Liver (tissue), 8 donors: ENCODE measurements at regions not wholly inside any gene's neighbourhood (a gene's known extent, or its start where the extent isn't known, plus 50 kb on each side); places are given as distances from the start of the nearest gene placed in this dataset.

ENCODE experiments used
- DNase-seq: peaks from one replicate; pipeline ENCODE4 v3.0.0-alpha.2; 2017; ENCODE audit warnings: low spot score
- H3K27ac ChIP-seq, 2 donors: one replicate each; pipeline ENCODE4 v1.7.0; 2013; ENCODE audit warnings: inconsistent platforms in 2 of 2, low read length in 2 of 2, control low read depth in 1 of 2, low read depth in 1 of 2, mild to moderate bottlenecking in 1 of 2
- H3K27me3 ChIP-seq, 4 donors: one replicate each; pipeline versions ENCODE4 v1.6.1 to v1.7.0; 2013; ENCODE audit warnings: low read length in 3 of 4, inconsistent platforms in 1 of 4, mild to moderate bottlenecking in 1 of 4, moderate library complexity in 1 of 4; ENCODE audit not compliant: control insufficient read depth in 4 of 4, insufficient read depth in 4 of 4
- H3K36me3 ChIP-seq, 4 donors: one replicate each; pipeline versions ENCODE4 v1.6.1 to v1.7.0; 2013; ENCODE audit warnings: low read length in 3 of 4, mild to moderate bottlenecking in 3 of 4, low read depth in 1 of 4, moderate library complexity in 1 of 4; ENCODE audit not compliant: control insufficient read depth in 4 of 4, insufficient read depth in 3 of 4
- H3K4me1 ChIP-seq, 4 donors: one replicate each; pipeline versions ENCODE4 v1.6.1 to v1.7.0; 2013; ENCODE audit warnings: low read length in 3 of 4, mild to moderate bottlenecking in 3 of 4, moderate library complexity in 1 of 4; ENCODE audit not compliant: control insufficient read depth in 4 of 4, insufficient read depth in 4 of 4
- H3K4me3 ChIP-seq, 3 donors: one replicate each; pipeline versions ENCODE4 v1.6.1 to v1.7.0; 2013; ENCODE audit warnings: low read length in 3 of 3, control low read depth in 1 of 3, low read depth in 1 of 3, mild to moderate bottlenecking in 1 of 3
- H3K9ac ChIP-seq, 2 donors: one replicate each; pipeline ENCODE4 v1.7.0; 2013; ENCODE audit warnings: low read length in 2 of 2, mild to moderate bottlenecking in 2 of 2, moderate library complexity in 2 of 2, control low read depth in 1 of 2, low read depth in 1 of 2
- H3K9me3 ChIP-seq, 4 donors: one replicate each; pipeline versions ENCODE4 v1.6.1 to v1.7.0; 2013; ENCODE audit warnings: low read length in 3 of 4; ENCODE audit not compliant: control insufficient read depth in 4 of 4
- EGR1 ChIP-seq, 2 donors: IDR thresholded peaks; 2 replicates each; pipeline ENCODE4 v1.6.1; 2016 to 2018; ENCODE audit warnings: antibody characterized with exemption in 2 of 2, low read depth in 2 of 2
- FOXA1 ChIP-seq: IDR thresholded peaks from 2 replicates; pipeline ENCODE4 v1.6.1; 2016; ENCODE audit warnings: antibody characterized with exemption
- FOXA2 ChIP-seq: IDR thresholded peaks from 2 replicates; pipeline ENCODE4 v1.6.1; 2016; ENCODE audit warnings: antibody characterized with exemption
- GABPA ChIP-seq, 2 donors: IDR thresholded peaks in 1 of 2; conservative IDR thresholded peaks in 1 of 2; 2 replicates each; pipeline ENCODE4 v1.6.1; 2016; ENCODE audit warnings: antibody characterized with exemption in 2 of 2, mild to moderate bottlenecking in 1 of 2, moderate library complexity in 1 of 2
- HNF4A ChIP-seq, 2 donors: conservative IDR thresholded peaks; 2 replicates each; pipeline ENCODE4 v1.6.1; 2016; ENCODE audit warnings: antibody characterized with exemption in 2 of 2, mild to moderate bottlenecking in 2 of 2
- HNF4G ChIP-seq: IDR thresholded peaks from 2 replicates; pipeline ENCODE4 v1.6.1; 2016; ENCODE audit warnings: antibody characterized with exemption
- JUND ChIP-seq, 2 donors: IDR thresholded peaks; 2 replicates each; pipeline ENCODE4 v1.6.1; 2016; ENCODE audit warnings: antibody characterized with exemption in 2 of 2
- NR2F2 ChIP-seq: IDR thresholded peaks from 2 replicates; pipeline ENCODE4 v1.6.1; 2016; ENCODE audit warnings: antibody characterized with exemption
- RAD21 ChIP-seq, 2 donors: IDR thresholded peaks; 2 replicates each; pipeline ENCODE4 v1.6.1; 2016; ENCODE audit warnings: antibody characterized with exemption in 2 of 2, mild to moderate bottlenecking in 2 of 2
- REST ChIP-seq: IDR thresholded peaks from 2 replicates; pipeline ENCODE4 v1.6.1; 2016; ENCODE audit warnings: antibody characterized with exemption, mild to moderate bottlenecking
- RXRA ChIP-seq, 2 donors: IDR thresholded peaks; 2 replicates each; pipeline ENCODE4 v1.6.1; 2017 to 2018; ENCODE audit warnings: antibody characterized with exemption in 2 of 2, mild to moderate bottlenecking in 1 of 2
- SP1 ChIP-seq: IDR thresholded peaks from 2 replicates; pipeline ENCODE4 v1.6.1; 2018; ENCODE audit warnings: antibody characterized with exemption, mild to moderate bottlenecking
- TAF1 ChIP-seq: conservative IDR thresholded peaks from 2 replicates; pipeline ENCODE4 v1.6.1; 2016; ENCODE audit warnings: antibody characterized with exemption, mild to moderate bottlenecking
- YY1 ChIP-seq: IDR thresholded peaks from 2 replicates; pipeline ENCODE4 v1.6.1; 2016; ENCODE audit warnings: antibody characterized with exemption, mild to moderate bottlenecking
- ZBTB33 ChIP-seq: IDR thresholded peaks from 2 replicates; pipeline ENCODE4 v1.6.1; 2016; ENCODE audit warnings: antibody characterized with exemption
- WGBS: extraction: QIAGEN DNeasy Blood & Tissue Kit; methylation state at CpG from one replicate; pipeline ENCODE4 v1.1.7; 2013; 5-methylcytosine and 5-hydroxymethylcytosine counted together
- TF ChIP-seq, protein P1 (sequence below): fragments of 150-350 bp; IDR thresholded peaks from 2 replicates; pipeline ENCODE4 v1.5.1; 2017; ENCODE audit warnings: improper control_type of control experiment, low read depth, low read length; ENCODE audit not compliant: missing input control
- TF ChIP-seq, protein P2 (sequence below): IDR thresholded peaks from 2 replicates; pipeline ENCODE4 v1.6.1; 2016; ENCODE audit warnings: antibody characterized with exemption
- TF ChIP-seq, protein P3 (sequence below): IDR thresholded peaks from 2 replicates; pipeline ENCODE4 v1.6.1; 2016; ENCODE audit warnings: antibody characterized with exemption
- donor health status: healthy.
- donor health status: healthy.
- donor health status: healthy.
- donor health status: healthy.
- donor health status: healthy.

DNA sequence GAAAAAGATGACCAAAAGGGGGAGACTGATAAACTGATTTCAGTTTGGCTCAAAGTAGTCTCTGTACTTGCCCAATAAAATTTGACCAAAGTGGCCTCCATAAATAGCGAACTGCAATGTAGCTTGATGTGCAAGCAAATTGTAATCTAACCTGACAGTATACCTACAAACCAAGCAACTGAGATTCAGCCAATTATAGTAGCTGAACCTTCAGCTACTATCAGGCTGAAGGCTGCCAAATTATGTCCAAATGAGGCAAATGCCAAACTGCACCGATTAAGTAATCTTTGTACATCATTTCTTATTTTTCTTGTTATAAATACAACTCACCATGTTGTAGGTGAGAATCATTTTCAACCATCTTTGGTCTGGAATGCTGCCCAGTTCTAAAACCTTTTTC, 390.6 kb downstream of the CDH9 start:
- DNase-seq, result no peak
- Histone ChIP-seq H3K4me1 (no peaks in the 10 kb centered on the region), H3K9ac (no peak overlapping the region), H3K9me3 (peaks cover 0 to 4% (median 0%) of the 10 kb centered on the region in 4 donors), H3K27ac (no peak overlapping the region), H3K27me3 (no peaks in the 10 kb centered on the region), H3K36me3 (no peaks in the 10 kb centered on the region), H3K4me3 (no peak overlapping the region)
- no peak for TF ChIP-seq HNF4G
- TF ChIP-seq REST, result no peak
- TF ChIP-seq, protein P1, sequence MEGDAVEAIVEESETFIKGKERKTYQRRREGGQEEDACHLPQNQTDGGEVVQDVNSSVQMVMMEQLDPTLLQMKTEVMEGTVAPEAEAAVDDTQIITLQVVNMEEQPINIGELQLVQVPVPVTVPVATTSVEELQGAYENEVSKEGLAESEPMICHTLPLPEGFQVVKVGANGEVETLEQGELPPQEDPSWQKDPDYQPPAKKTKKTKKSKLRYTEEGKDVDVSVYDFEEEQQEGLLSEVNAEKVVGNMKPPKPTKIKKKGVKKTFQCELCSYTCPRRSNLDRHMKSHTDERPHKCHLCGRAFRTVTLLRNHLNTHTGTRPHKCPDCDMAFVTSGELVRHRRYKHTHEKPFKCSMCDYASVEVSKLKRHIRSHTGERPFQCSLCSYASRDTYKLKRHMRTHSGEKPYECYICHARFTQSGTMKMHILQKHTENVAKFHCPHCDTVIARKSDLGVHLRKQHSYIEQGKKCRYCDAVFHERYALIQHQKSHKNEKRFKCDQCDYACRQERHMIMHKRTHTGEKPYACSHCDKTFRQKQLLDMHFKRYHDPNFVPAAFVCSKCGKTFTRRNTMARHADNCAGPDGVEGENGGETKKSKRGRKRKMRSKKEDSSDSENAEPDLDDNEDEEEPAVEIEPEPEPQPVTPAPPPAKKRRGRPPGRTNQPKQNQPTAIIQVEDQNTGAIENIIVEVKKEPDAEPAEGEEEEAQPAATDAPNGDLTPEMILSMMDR, result no peak
- TF ChIP-seq FOXA2, result no peak
- TF ChIP-seq, protein P2, sequence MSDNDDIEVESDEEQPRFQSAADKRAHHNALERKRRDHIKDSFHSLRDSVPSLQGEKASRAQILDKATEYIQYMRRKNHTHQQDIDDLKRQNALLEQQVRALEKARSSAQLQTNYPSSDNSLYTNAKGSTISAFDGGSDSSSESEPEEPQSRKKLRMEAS, result no peak
- no peak for TF ChIP-seq SP1
- TF ChIP-seq ZBTB33, result no peak
- no peak for TF ChIP-seq YY1
- TF ChIP-seq EGR1 (IDR thresholded peaks at IDR 0.05; ENCODE audit: low read depth in 2 of 2), result no peak
- TF ChIP-seq, protein P3, sequence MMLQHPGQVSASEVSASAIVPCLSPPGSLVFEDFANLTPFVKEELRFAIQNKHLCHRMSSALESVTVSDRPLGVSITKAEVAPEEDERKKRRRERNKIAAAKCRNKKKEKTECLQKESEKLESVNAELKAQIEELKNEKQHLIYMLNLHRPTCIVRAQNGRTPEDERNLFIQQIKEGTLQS, result no peak
- TF ChIP-seq RAD21 (IDR thresholded peaks at IDR 0.05), result no peak
- TF ChIP-seq RXRA (IDR thresholded peaks at IDR 0.05), result no peak
- no peak for TF ChIP-seq HNF4A (conservative IDR thresholded peaks at IDR 0.05)
- TF ChIP-seq FOXA1, result no peak
- TF ChIP-seq TAF1, result no peak
- no peak for TF ChIP-seq JUND (IDR thresholded peaks at IDR 0.05)
- no peak for TF ChIP-seq GABPA (IDR thresholded peaks at IDR 0.05 in 1 of 2, conservative IDR thresholded peaks at IDR 0.05 in 1 of 2)
- no peak for TF ChIP-seq NR2F2
- WGBS, result 80% methylated on average over 2 of the region's 2 CpGs
